ENCODE measurements at regions not wholly inside any gene's neighbourhood (a gene's known extent, or its start where the extent isn't known, plus 50 kb on each side); places are given as distances from the start of the nearest gene placed in this dataset.

DNA sequence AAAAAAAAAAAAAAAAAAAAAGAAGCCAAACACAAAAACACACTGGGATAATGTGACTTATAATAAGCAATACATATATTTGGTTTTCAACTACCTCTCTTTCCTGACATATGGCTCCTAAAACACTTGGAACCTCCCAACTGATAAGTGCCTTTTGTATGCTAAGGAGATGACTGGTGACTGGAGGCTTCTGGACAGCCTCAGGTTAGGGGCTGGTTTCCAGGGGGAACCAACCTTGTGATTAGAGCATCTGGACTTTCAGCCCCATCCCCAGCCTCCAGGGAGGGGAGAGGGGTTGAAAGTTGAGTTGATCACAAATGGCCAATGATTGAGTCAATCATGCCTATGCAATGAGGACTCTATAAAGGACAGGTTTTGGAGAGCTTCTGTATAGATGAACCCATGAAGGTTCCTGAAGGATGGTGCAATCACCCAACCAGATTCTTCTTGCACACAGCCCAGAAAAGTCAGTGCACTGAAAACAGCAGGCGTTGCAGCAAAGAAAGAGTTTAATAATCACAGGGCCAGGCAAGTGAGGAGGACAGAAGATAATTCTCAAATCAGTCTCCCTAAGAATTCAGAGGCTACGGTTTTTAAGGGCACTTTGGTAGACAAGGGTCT, 276.7 kb downstream of the AUH start:
- intact Hi-C loops (cut with micrococcal nuclease; ENCODE audit: unreplicated experiment): no loop called here
- ChIA-PET CTCF (no interaction called here), POLR2A (ENCODE audit: low non-redundant PET) (no interaction called here)
- no peak overlapping the region for H3K4me3 ChIP-seq (ENCODE audit: low read depth, low read length, poor library complexity, severe bottlenecking)
- BruUV-seq (replicated peaks): no TSS peak
- no peak overlapping the region for H3K27ac ChIP-seq (ENCODE audit: low read depth, low read length, poor library complexity, severe bottlenecking)
- no peaks in the 10 kb centered on the region for H3K4me1 ChIP-seq (ENCODE audit: insufficient read depth, low read length, poor library complexity, severe bottlenecking)
- no peaks in the 10 kb centered on the region for H3K36me3 ChIP-seq (ENCODE audit: insufficient read depth, low read length, poor library complexity, severe bottlenecking)
- no peak for DNase-seq (ENCODE audit: low spot score)
- H3K27me3 ChIP-seq (replicated peaks; ENCODE audit: insufficient read depth, low read depth, low read length, poor library complexity): peaks cover 3% of the 10 kb centered on the region
- no peak for TF ChIP-seq CTCF (conservative IDR thresholded peaks at IDR 0.05; ENCODE audit: low read depth, low read length)
- TF ChIP-seq EZH2 (IDR thresholded peaks at IDR 0.05; ENCODE audit: borderline replicate concordance, low read depth, low read length, poor library complexity, severe bottlenecking): no peak
- no peaks in the 10 kb centered on the region for H3K9me3 ChIP-seq (ENCODE audit: low read depth, low read length, poor library complexity, severe bottlenecking)

DNA sequence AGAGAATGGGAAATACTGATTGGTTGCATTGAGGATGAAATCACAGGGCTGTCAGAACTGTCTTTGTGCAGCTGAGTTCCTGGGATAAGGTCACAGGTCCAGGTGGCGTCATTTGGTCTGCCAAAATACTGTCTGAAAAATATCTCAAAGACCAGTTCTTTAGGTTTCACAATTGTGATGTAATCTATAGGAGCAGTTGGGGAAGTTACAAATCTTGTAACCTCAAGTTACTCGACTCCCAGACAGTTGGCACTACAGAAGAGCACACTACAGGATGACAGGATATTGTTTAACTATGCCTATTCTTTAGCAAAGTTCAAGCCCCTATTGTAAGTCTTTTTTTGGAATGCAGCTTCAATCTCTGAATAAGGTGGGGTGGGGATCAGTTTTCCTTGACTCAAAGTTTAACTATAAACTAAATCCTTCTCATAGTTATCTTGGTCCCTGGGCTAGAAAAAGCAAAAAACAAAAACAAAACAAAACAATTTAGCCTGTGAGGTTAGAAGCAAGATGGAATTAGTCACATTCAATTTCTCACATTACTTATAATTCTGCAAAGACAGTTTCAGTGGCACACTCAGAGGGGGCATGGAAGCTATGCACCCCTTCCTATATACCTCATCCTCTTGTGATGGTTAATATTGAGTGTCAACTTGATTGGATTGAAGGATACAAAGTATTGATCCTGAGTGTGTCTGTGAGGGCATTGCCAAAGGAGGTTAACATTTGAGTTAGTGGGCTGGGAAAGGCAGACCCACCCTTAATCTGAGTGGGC, 276.0 kb downstream of the AUH start:
- POLR2A ChIA-PET (ENCODE audit: low non-redundant PET): no interaction called here
- TF ChIP-seq EZH2 (IDR thresholded peaks at IDR 0.05; ENCODE audit: borderline replicate concordance, low read depth, low read length, poor library complexity, severe bottlenecking): no peak
- TF ChIP-seq CTCF (conservative IDR thresholded peaks at IDR 0.05; ENCODE audit: low read depth, low read length): no peak
- CTCF ChIA-PET: no interaction called here
- intact Hi-C loops (cut with micrococcal nuclease; ENCODE audit: unreplicated experiment): no loop called here
- Histone ChIP-seq H3K27me3 (replicated peaks; ENCODE audit: insufficient read depth, low read depth, low read length, poor library complexity) (peaks cover 3% of the 10 kb centered on the region), H3K9me3 (ENCODE audit: low read depth, low read length, poor library complexity, severe bottlenecking) (no peaks in the 10 kb centered on the region), H3K4me3 (ENCODE audit: low read depth, low read length, poor library complexity, severe bottlenecking) (no peak overlapping the region), H3K4me1 (ENCODE audit: insufficient read depth, low read length, poor library complexity, severe bottlenecking) (no peaks in the 10 kb centered on the region), H3K27ac (ENCODE audit: low read depth, low read length, poor library complexity, severe bottlenecking) (no peak overlapping the region), H3K36me3 (ENCODE audit: insufficient read depth, low read length, poor library complexity, severe bottlenecking) (no peaks in the 10 kb centered on the region)
- no peak for DNase-seq (ENCODE audit: low spot score)
- no TSS peak for BruUV-seq (replicated peaks)

DNA sequence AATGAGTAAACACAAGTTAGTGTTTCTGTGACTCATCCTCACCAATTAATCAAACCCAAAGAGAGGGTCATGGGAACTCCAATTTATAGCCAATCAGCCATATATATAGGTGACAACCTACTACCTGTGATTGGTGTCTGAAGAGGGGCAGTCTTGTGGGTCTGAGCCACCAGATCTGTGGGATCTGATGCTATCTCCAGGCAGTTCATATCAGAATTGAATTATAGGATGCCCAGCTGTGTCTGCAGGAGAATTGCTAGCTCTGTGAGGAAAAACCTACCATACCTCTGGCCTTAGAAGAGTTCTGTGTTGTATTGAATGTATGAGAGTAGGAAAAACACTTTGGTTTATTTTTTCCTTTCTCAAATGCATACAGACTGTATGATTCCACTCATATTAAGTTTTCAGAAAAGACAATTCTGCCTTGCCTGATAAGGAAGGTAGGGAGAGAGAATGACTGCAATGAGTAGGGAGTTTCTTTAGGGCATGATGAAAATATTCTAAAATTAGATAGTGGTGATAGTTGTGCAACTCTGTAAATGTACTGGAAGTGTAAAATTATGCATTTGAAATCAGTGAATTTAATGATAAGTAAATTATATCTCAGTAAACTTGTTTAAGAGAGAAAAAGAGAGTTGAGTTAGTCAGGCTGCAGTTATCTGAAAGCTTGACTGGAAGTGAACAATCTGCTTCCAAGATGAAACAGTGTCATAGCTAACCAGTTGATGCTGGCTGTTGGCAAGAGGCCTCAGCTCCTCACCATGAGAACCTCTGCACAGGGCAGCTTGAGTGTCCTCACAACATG, 274.9 kb downstream of the AUH start:
- no peak overlapping the region for H3K27ac ChIP-seq (ENCODE audit: low read depth, low read length, poor library complexity, severe bottlenecking)
- H3K36me3 ChIP-seq (ENCODE audit: insufficient read depth, low read length, poor library complexity, severe bottlenecking): no peaks in the 10 kb centered on the region
- TF ChIP-seq CTCF (conservative IDR thresholded peaks at IDR 0.05; ENCODE audit: low read depth, low read length) (no peak), EZH2 (IDR thresholded peaks at IDR 0.05; ENCODE audit: borderline replicate concordance, low read depth, low read length, poor library complexity, severe bottlenecking) (no peak)
- H3K9me3 ChIP-seq (ENCODE audit: low read depth, low read length, poor library complexity, severe bottlenecking): no peaks in the 10 kb centered on the region
- peaks cover 3% of the 10 kb centered on the region for H3K27me3 ChIP-seq (replicated peaks; ENCODE audit: insufficient read depth, low read depth, low read length, poor library complexity)
- POLR2A ChIA-PET (ENCODE audit: low non-redundant PET): no interaction called here
- DNase-seq (ENCODE audit: low spot score): no peak
- BruUV-seq (replicated peaks): no TSS peak
- H3K4me1 ChIP-seq (ENCODE audit: insufficient read depth, low read length, poor library complexity, severe bottlenecking): no peaks in the 10 kb centered on the region
- CTCF ChIA-PET: no interaction called here
- intact Hi-C loops (cut with micrococcal nuclease; ENCODE audit: unreplicated experiment): no loop called here
- no peak overlapping the region for H3K4me3 ChIP-seq (ENCODE audit: low read depth, low read length, poor library complexity, severe bottlenecking)
